Sigmoid colon (tissue), 6 donors: ENCODE measurements at regions not wholly inside any gene's neighbourhood (a gene's known extent, or its start where the extent isn't known, plus 50 kb on each side); places are given as distances from the start of the nearest gene placed in this dataset.
A peak's percentile ranks its signal among the peaks of the same experiment; 100 is the strongest.

Source experiments
- DNase-seq: peaks from one replicate; pipeline ENCODE4 v3.0.0-alpha.2; 2019
- H3K27ac ChIP-seq, 4 donors: fragments of 200-600 bp; sonication (generic); one replicate each; pipeline ENCODE4 v1.5.1; 2016 to 2019; ENCODE audit warnings: mild to moderate bottlenecking in 1 of 4
- H3K27me3 ChIP-seq, 3 donors: fragments of 200-600 bp; sonication (generic); one replicate each; pipeline ENCODE4 v1.5.1; 2019; ENCODE audit warnings: mild to moderate bottlenecking in 1 of 3
- H3K36me3 ChIP-seq, 4 donors: fragments of 200-600 bp; sonication (generic); one replicate each; pipeline ENCODE4 v1.5.1; 2016 to 2019
- H3K4me1 ChIP-seq, 4 donors: fragments of 200-600 bp; sonication (generic); one replicate each; pipeline ENCODE4 v1.5.1; 2017 to 2019
- H3K4me3 ChIP-seq, 4 donors: fragments of 200-600 bp; sonication (generic); one replicate each; pipeline ENCODE4 v1.5.1; 2017 to 2019; ENCODE audit warnings: mild to moderate bottlenecking in 2 of 4, moderate library complexity in 1 of 4
- H3K9me3 ChIP-seq, 4 donors: fragments of 200-600 bp in 3 of 4; sonication (generic) in 3 of 4; one replicate each; pipeline versions ENCODE4 v1.5.1 to v1.6.1; 2013 to 2019
- EP300 ChIP-seq, 4 donors: sonication (generic); formaldehyde crosslinking; IDR thresholded peaks; one replicate each; pipeline ENCODE4 v1.6.1; 2017; ENCODE audit warnings: antibody characterized with exemption in 4 of 4
- POLR2A ChIP-seq, 2 donors: fragments of 450-650 bp; IDR thresholded peaks; one replicate each; pipeline ENCODE4 v1.6.1; 2016; ENCODE audit warnings: antibody characterized with exemption in 2 of 2, mild to moderate bottlenecking in 2 of 2, moderate library complexity in 2 of 2
- POLR2AphosphoS5 ChIP-seq, 4 donors: sonication (generic); formaldehyde crosslinking; IDR thresholded peaks; one replicate each; pipeline ENCODE4 v1.6.1; 2017; ENCODE audit warnings: antibody characterized with exemption in 4 of 4
- WGBS, 2 donors: extraction: QIAGEN DNeasy Blood & Tissue Kit; methylation state at CpG; one replicate each; pipeline ENCODE4 v1.1.7; 2013; 5-methylcytosine and 5-hydroxymethylcytosine counted together
- intact Hi-C: fragments of 100-400 bp; cut with DNase I; formaldehyde crosslinking; loops from one replicate; pipeline ENCODE4 v1.15.1; 2023
- TF ChIP-seq, protein P1 (sequence below), 4 experiments: fragments of 450-650 bp in 3 of 4; fragments of 200-600 bp in 1 of 4; IDR thresholded peaks; one replicate each; pipeline ENCODE4 v1.5.1; 2016 to 2019; ENCODE audit warnings: antibody characterized with exemption in 4 of 4, mild to moderate bottlenecking in 3 of 4, moderate library complexity in 2 of 4
- donor health status: healthy with polysubstance abuse.
- donor health status: healthy.

DNA sequence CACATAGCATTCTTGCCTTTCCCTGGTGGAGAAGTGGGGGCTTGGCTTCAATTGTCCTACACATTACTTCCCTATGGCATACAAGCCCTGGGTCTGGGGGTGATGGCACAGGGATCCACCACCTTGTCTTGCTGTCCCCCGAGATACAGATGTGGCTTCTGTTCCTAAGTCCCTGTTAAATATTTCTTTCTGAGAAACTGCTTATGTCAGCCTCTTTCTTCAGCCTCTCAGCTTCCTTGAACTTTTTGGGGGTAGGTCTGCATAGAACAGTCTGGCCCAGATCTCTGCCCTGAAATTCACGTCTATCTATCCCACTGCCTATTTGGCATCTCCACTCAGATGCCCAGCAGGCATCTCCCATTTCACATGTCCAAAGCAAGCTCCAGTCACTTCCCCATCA lies 177.4 kb downstream of the SCP2D1 start:
- H3K27ac ChIP-seq = peak overlapping the region; percentile 59 to 83 (median 74)

DNA sequence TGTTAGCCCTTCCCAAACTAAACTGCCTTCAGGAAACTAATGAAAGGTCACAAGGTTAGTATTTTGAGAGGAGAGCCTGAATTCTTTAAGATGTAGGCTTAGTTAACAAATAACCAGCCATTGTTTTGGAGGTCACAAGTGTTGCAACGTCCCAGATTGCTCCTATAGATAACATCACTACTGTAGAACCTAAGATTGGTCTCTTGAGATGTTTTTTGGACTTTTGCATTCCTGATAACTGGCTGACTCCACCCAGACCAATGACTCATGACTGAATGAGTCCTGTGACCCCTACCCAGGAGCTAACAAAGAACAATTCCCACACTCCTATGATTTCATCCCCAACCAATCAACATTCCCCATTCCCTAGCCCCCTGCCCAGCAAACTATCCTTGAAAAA lies 178.8 kb downstream of the SCP2D1 start:
- TF ChIP-seq EP300 (IDR thresholded peaks at IDR 0.05) (no peak), POLR2AphosphoS5 (IDR thresholded peaks at IDR 0.05) (no peak), POLR2A (IDR thresholded peaks at IDR 0.05) (no peak)
- TF ChIP-seq, protein P1, sequence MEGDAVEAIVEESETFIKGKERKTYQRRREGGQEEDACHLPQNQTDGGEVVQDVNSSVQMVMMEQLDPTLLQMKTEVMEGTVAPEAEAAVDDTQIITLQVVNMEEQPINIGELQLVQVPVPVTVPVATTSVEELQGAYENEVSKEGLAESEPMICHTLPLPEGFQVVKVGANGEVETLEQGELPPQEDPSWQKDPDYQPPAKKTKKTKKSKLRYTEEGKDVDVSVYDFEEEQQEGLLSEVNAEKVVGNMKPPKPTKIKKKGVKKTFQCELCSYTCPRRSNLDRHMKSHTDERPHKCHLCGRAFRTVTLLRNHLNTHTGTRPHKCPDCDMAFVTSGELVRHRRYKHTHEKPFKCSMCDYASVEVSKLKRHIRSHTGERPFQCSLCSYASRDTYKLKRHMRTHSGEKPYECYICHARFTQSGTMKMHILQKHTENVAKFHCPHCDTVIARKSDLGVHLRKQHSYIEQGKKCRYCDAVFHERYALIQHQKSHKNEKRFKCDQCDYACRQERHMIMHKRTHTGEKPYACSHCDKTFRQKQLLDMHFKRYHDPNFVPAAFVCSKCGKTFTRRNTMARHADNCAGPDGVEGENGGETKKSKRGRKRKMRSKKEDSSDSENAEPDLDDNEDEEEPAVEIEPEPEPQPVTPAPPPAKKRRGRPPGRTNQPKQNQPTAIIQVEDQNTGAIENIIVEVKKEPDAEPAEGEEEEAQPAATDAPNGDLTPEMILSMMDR (IDR thresholded peaks at IDR 0.05) = no peak
- H3K27ac ChIP-seq = no peak overlapping the region
- H3K36me3 ChIP-seq = no peaks in the 10 kb centered on the region
- no peaks in the 10 kb centered on the region for H3K27me3 ChIP-seq
- DNase-seq = no peak
- no peaks in the 10 kb centered on the region for H3K9me3 ChIP-seq
- intact Hi-C loops = no loop called here
- 17 to 61% methylated on average over 1 of the region's 1 CpG for WGBS, 2 donors
- no peak overlapping the region for H3K4me3 ChIP-seq
- peaks cover 0 to 30% (median 24%) of the 10 kb centered on the region in 4 donors for H3K4me1 ChIP-seq

More for the DNA sequence above, 177.4 kb downstream of the SCP2D1 start:
- Histone ChIP-seq H3K36me3 (no peaks in the 10 kb centered on the region), H3K9me3 (no peaks in the 10 kb centered on the region), H3K4me3 (no peak overlapping the region), H3K27me3 (no peaks in the 10 kb centered on the region), H3K4me1 (peaks cover 0 to 37% (median 32%) of the 10 kb centered on the region in 4 donors)
- intact Hi-C loops = no loop called here
- no peak for DNase-seq
- 88 to 90% methylated on average over 2 of the region's 2 CpGs for WGBS, 2 donors
- no peak for TF ChIP-seq POLR2AphosphoS5 (IDR thresholded peaks at IDR 0.05)
- TF ChIP-seq, protein P1 (IDR thresholded peaks at IDR 0.05) = no peak
- TF ChIP-seq POLR2A (IDR thresholded peaks at IDR 0.05) = no peak
- no peak for TF ChIP-seq EP300 (IDR thresholded peaks at IDR 0.05)

DNA sequence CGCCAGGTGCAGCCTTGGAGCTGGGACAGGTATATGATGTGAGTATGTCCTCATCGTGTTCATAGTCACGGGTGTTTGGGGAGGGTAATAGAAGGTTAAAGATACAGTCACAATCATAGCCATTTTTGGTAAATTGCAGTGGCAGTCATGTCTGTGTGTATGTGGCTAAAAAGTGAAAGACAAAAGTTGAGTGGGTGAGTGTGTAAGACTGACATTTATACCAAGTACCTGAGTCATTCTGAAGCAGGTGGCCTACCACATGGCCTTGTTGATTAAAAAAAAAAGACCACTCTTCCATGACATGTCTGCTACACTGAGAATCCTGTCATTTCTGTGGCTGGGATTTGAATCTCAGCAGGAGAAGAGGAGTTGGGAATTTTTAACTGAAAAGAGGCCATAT lies 181.9 kb downstream of the SCP2D1 start:
- H3K27me3 ChIP-seq = no peaks in the 10 kb centered on the region
- 90 to 92% methylated on average over 3 of the region's 3 CpGs for WGBS, 2 donors
- no peak overlapping the region for H3K27ac ChIP-seq
- H3K36me3 ChIP-seq = no peaks in the 10 kb centered on the region
- DNase-seq = no peak
- TF ChIP-seq POLR2A (IDR thresholded peaks at IDR 0.05) = no peak
- TF ChIP-seq POLR2AphosphoS5 (IDR thresholded peaks at IDR 0.05) = no peak
- no peak overlapping the region for H3K4me3 ChIP-seq
- intact Hi-C loops = no loop called here
- H3K4me1 ChIP-seq = peaks cover 0 to 9% (median 3%) of the 10 kb centered on the region in 4 donors
- H3K9me3 ChIP-seq = no peaks in the 10 kb centered on the region

DNA sequence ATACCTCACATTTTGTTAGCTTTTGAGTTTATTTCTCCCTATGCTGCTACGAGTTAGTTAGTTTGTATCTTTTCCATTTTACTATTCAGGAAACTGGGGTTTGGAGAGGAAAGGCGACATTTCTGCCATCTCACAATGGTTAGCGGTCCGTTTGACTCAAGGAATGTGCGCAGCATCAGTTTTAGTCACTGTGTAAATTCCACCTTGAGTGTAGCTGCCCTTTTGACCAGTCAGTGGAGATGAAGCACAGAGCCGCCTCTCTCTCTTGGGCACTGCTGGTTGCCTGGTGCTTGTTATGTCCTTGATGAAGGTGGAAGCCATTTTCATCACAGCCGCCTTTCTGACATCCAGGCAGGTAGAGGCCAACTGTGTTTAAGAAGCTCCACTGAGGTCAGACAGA lies 185.5 kb downstream of the SCP2D1 start:
- intact Hi-C loops = no loop called here
- Histone ChIP-seq H3K36me3 (no peaks in the 10 kb centered on the region), H3K27ac (no peak overlapping the region), H3K4me1 (no peaks in the 10 kb centered on the region), H3K4me3 (no peak overlapping the region), H3K9me3 (no peaks in the 10 kb centered on the region), H3K27me3 (no peaks in the 10 kb centered on the region)
- no peak for DNase-seq
- no peak for TF ChIP-seq POLR2A (IDR thresholded peaks at IDR 0.05)
- 94% methylated on average over 7 of the region's 7 CpGs for WGBS, 2 donors

GRCh38 chr20:19000078-19000477 lies 186.5 kb downstream of the SCP2D1 start:
- Histone ChIP-seq H3K9me3 (no peaks in the 10 kb centered on the region), H3K4me3 (no peak overlapping the region), H3K27ac (no peak overlapping the region), H3K27me3 (no peaks in the 10 kb centered on the region), H3K4me1 (no peaks in the 10 kb centered on the region), H3K36me3 (no peaks in the 10 kb centered on the region)
- 85 to 87% methylated on average over 7 of the region's 7 CpGs for WGBS, 2 donors
- no peak for TF ChIP-seq POLR2AphosphoS5 (IDR thresholded peaks at IDR 0.05)
- TF ChIP-seq, protein P1 (IDR thresholded peaks at IDR 0.05) = no peak
- no peak for TF ChIP-seq POLR2A (IDR thresholded peaks at IDR 0.05)
- TF ChIP-seq EP300 (IDR thresholded peaks at IDR 0.05) = no peak
- intact Hi-C loops = no loop called here
- DNase-seq = no peak

DNA sequence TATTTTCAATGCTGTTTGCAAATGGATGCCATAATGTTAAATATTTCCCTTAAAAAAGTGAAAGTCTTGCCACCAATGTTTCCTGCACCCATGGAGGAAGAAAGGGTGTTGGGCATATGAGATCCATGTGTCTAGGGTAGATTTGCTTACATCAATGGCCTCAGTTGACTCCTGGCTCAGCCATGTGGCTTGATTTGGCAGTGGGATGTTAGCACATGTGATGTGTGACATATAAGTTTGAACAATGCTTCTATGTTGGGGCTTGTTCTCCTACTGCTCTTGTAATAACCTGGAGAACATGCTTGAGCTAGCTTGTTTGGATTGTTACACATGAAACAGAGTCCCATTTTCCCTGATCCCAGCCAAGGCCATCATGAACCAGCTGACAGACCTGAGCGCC lies 187.6 kb downstream of the SCP2D1 start:
- no peak for TF ChIP-seq POLR2AphosphoS5 (IDR thresholded peaks at IDR 0.05)
- TF ChIP-seq, protein P1 (IDR thresholded peaks at IDR 0.05) = no peak
- no peak for TF ChIP-seq POLR2A (IDR thresholded peaks at IDR 0.05)
- TF ChIP-seq EP300 (IDR thresholded peaks at IDR 0.05) = no peak
- Histone ChIP-seq H3K27ac (no peak overlapping the region), H3K27me3 (no peaks in the 10 kb centered on the region), H3K4me1 (no peaks in the 10 kb centered on the region), H3K4me3 (no peak overlapping the region), H3K36me3 (no peaks in the 10 kb centered on the region), H3K9me3 (no peaks in the 10 kb centered on the region)
- WGBS, 2 donors = 100% methylated on average over 1 of the region's 1 CpG
- no peak for DNase-seq
- intact Hi-C loops = no loop called here
